Liver (tissue), 8 donors: ENCODE measurements at regions not wholly inside any gene's neighbourhood (a gene's known extent, or its start where the extent isn't known, plus 50 kb on each side); places are given as distances from the start of the nearest gene placed in this dataset.

Experiments used
- DNase-seq: peaks from one replicate; pipeline ENCODE4 v3.0.0-alpha.2; 2017; ENCODE audit warnings: low spot score
- H3K27ac ChIP-seq, 2 donors: one replicate each; pipeline ENCODE4 v1.7.0; 2013; ENCODE audit warnings: inconsistent platforms in 2 of 2, low read length in 2 of 2, control low read depth in 1 of 2, low read depth in 1 of 2, mild to moderate bottlenecking in 1 of 2
- H3K27me3 ChIP-seq, 4 donors: one replicate each; pipeline versions ENCODE4 v1.6.1 to v1.7.0; 2013; ENCODE audit warnings: low read length in 3 of 4, inconsistent platforms in 1 of 4, mild to moderate bottlenecking in 1 of 4, moderate library complexity in 1 of 4; ENCODE audit not compliant: control insufficient read depth in 4 of 4, insufficient read depth in 4 of 4
- H3K36me3 ChIP-seq, 4 donors: one replicate each; pipeline versions ENCODE4 v1.6.1 to v1.7.0; 2013; ENCODE audit warnings: low read length in 3 of 4, mild to moderate bottlenecking in 3 of 4, low read depth in 1 of 4, moderate library complexity in 1 of 4; ENCODE audit not compliant: control insufficient read depth in 4 of 4, insufficient read depth in 3 of 4
- H3K4me1 ChIP-seq, 4 donors: one replicate each; pipeline versions ENCODE4 v1.6.1 to v1.7.0; 2013; ENCODE audit warnings: low read length in 3 of 4, mild to moderate bottlenecking in 3 of 4, moderate library complexity in 1 of 4; ENCODE audit not compliant: control insufficient read depth in 4 of 4, insufficient read depth in 4 of 4
- H3K4me3 ChIP-seq, 3 donors: one replicate each; pipeline versions ENCODE4 v1.6.1 to v1.7.0; 2013; ENCODE audit warnings: low read length in 3 of 3, control low read depth in 1 of 3, low read depth in 1 of 3, mild to moderate bottlenecking in 1 of 3
- H3K9ac ChIP-seq, 2 donors: one replicate each; pipeline ENCODE4 v1.7.0; 2013; ENCODE audit warnings: low read length in 2 of 2, mild to moderate bottlenecking in 2 of 2, moderate library complexity in 2 of 2, control low read depth in 1 of 2, low read depth in 1 of 2
- H3K9me3 ChIP-seq, 4 donors: one replicate each; pipeline versions ENCODE4 v1.6.1 to v1.7.0; 2013; ENCODE audit warnings: low read length in 3 of 4; ENCODE audit not compliant: control insufficient read depth in 4 of 4
- ATF3 ChIP-seq: IDR thresholded peaks from 2 replicates; pipeline ENCODE4 v1.6.1; 2016; ENCODE audit warnings: antibody characterized with exemption
- CTCF ChIP-seq: fragments of 150-350 bp; IDR thresholded peaks from 2 replicates; pipeline ENCODE4 v1.5.1; 2017; ENCODE audit warnings: improper control_type of control experiment, low read depth, low read length; ENCODE audit not compliant: missing input control
- EGR1 ChIP-seq, 2 donors: IDR thresholded peaks; 2 replicates each; pipeline ENCODE4 v1.6.1; 2016 to 2018; ENCODE audit warnings: antibody characterized with exemption in 2 of 2, low read depth in 2 of 2
- FOXA1 ChIP-seq: IDR thresholded peaks from 2 replicates; pipeline ENCODE4 v1.6.1; 2016; ENCODE audit warnings: antibody characterized with exemption
- FOXA2 ChIP-seq: IDR thresholded peaks from 2 replicates; pipeline ENCODE4 v1.6.1; 2016; ENCODE audit warnings: antibody characterized with exemption
- GABPA ChIP-seq, 2 donors: IDR thresholded peaks in 1 of 2; conservative IDR thresholded peaks in 1 of 2; 2 replicates each; pipeline ENCODE4 v1.6.1; 2016; ENCODE audit warnings: antibody characterized with exemption in 2 of 2, mild to moderate bottlenecking in 1 of 2, moderate library complexity in 1 of 2
- HNF4A ChIP-seq, 2 donors: conservative IDR thresholded peaks; 2 replicates each; pipeline ENCODE4 v1.6.1; 2016; ENCODE audit warnings: antibody characterized with exemption in 2 of 2, mild to moderate bottlenecking in 2 of 2
- HNF4G ChIP-seq: IDR thresholded peaks from 2 replicates; pipeline ENCODE4 v1.6.1; 2016; ENCODE audit warnings: antibody characterized with exemption
- JUND ChIP-seq, 2 donors: IDR thresholded peaks; 2 replicates each; pipeline ENCODE4 v1.6.1; 2016; ENCODE audit warnings: antibody characterized with exemption in 2 of 2
- MAX ChIP-seq: IDR thresholded peaks from 2 replicates; pipeline ENCODE4 v1.6.1; 2016; ENCODE audit warnings: antibody characterized with exemption
- NR2F2 ChIP-seq: IDR thresholded peaks from 2 replicates; pipeline ENCODE4 v1.6.1; 2016; ENCODE audit warnings: antibody characterized with exemption
- RAD21 ChIP-seq, 2 donors: IDR thresholded peaks; 2 replicates each; pipeline ENCODE4 v1.6.1; 2016; ENCODE audit warnings: antibody characterized with exemption in 2 of 2, mild to moderate bottlenecking in 2 of 2
- RXRA ChIP-seq, 2 donors: IDR thresholded peaks; 2 replicates each; pipeline ENCODE4 v1.6.1; 2017 to 2018; ENCODE audit warnings: antibody characterized with exemption in 2 of 2, mild to moderate bottlenecking in 1 of 2
- SP1 ChIP-seq: IDR thresholded peaks from 2 replicates; pipeline ENCODE4 v1.6.1; 2018; ENCODE audit warnings: antibody characterized with exemption, mild to moderate bottlenecking
- TAF1 ChIP-seq: conservative IDR thresholded peaks from 2 replicates; pipeline ENCODE4 v1.6.1; 2016; ENCODE audit warnings: antibody characterized with exemption, mild to moderate bottlenecking
- YY1 ChIP-seq: IDR thresholded peaks from 2 replicates; pipeline ENCODE4 v1.6.1; 2016; ENCODE audit warnings: antibody characterized with exemption, mild to moderate bottlenecking
- ZBTB33 ChIP-seq: IDR thresholded peaks from 2 replicates; pipeline ENCODE4 v1.6.1; 2016; ENCODE audit warnings: antibody characterized with exemption
- WGBS: extraction: QIAGEN DNeasy Blood & Tissue Kit; methylation state at CpG from one replicate; pipeline ENCODE4 v1.1.7; 2013; 5-methylcytosine and 5-hydroxymethylcytosine counted together
- TF ChIP-seq, protein P1 (sequence below): IDR thresholded peaks from 2 replicates; pipeline ENCODE4 v1.6.1; 2016; ENCODE audit warnings: antibody characterized with exemption, mild to moderate bottlenecking
- donor health status: healthy.
- donor health status: healthy.
- donor health status: healthy.
- donor health status: healthy.
- donor health status: healthy.

GRCh38 chr12:24360057-24360456, 410.6 kb upstream of the SOX5 start:
- Histone ChIP-seq H3K4me3 (no peak overlapping the region), H3K27me3 (no peaks in the 10 kb centered on the region), H3K9ac (no peak overlapping the region), H3K36me3 (no peaks in the 10 kb centered on the region), H3K9me3 (no peaks in the 10 kb centered on the region), H3K27ac (no peak overlapping the region), H3K4me1 (peaks cover 0 to 24% (median 4%) of the 10 kb centered on the region in 4 donors)
- TF ChIP-seq CTCF (peak; percentile 17), GABPA (IDR thresholded peaks at IDR 0.05 in 1 of 2, conservative IDR thresholded peaks at IDR 0.05 in 1 of 2) (no peak), FOXA2 (no peak), YY1 (no peak), SP1 (no peak), RXRA (IDR thresholded peaks at IDR 0.05) (no peak), RAD21 (IDR thresholded peaks at IDR 0.05) (peak; percentile 60 to 65), NR2F2 (no peak)
- 70% methylated on average over 1 of the region's 1 CpG for WGBS
- no peak for DNase-seq

DNA sequence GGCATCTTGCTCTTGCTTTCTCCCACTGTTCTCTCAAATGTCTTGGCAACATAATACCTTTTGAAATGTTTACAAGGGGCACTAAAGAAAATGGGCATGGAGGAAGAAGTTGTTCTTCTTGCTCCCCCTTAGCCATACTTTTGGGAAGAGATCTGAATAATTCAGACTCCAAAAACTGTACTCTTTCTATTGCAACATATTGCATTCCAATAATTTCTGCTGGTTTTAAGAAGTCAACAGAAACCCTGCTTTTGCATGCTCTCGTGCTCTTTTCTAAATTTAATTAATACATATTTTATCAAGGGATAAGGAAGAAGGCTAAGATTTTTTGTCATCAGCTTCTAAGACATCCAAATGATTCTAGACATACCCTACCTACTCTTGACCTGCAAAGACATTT, 409.9 kb upstream of the SOX5 start:
- WGBS, result 79% methylated on average over 1 of the region's 1 CpG
- no peaks in the 10 kb centered on the region for H3K9me3 ChIP-seq
- no peak overlapping the region for H3K4me3 ChIP-seq
- no peak overlapping the region for H3K27ac ChIP-seq
- H3K9ac ChIP-seq, result no peak overlapping the region
- no peak for TF ChIP-seq HNF4A (conservative IDR thresholded peaks at IDR 0.05)
- TF ChIP-seq FOXA2, result no peak
- no peaks in the 10 kb centered on the region for H3K27me3 ChIP-seq
- H3K36me3 ChIP-seq, result no peaks in the 10 kb centered on the region
- peaks cover 0 to 19% (median 2%) of the 10 kb centered on the region in 4 donors for H3K4me1 ChIP-seq
- no peak for DNase-seq

GRCh38 chr12:24356240-24356804, 406.9 kb upstream of the SOX5 start:
- Histone ChIP-seq H3K36me3 (no peaks in the 10 kb centered on the region), H3K27me3 (no peaks in the 10 kb centered on the region), H3K27ac (no peak overlapping the region), H3K9me3 (no peaks in the 10 kb centered on the region), H3K4me1 (peaks cover 0 to 8% (median 2%) of the 10 kb centered on the region in 4 donors), H3K4me3 (no peak overlapping the region), H3K9ac (no peak overlapping the region)
- WGBS, result 88% methylated on average over 3 of the region's 3 CpGs
- no peak for DNase-seq
- TF ChIP-seq SP1, result no peak
- no peak for TF ChIP-seq FOXA2
- no peak for TF ChIP-seq HNF4G
- TF ChIP-seq MAX, result no peak
- no peak for TF ChIP-seq GABPA (IDR thresholded peaks at IDR 0.05 in 1 of 2, conservative IDR thresholded peaks at IDR 0.05 in 1 of 2)
- TF ChIP-seq TAF1, result no peak
- TF ChIP-seq EGR1 (IDR thresholded peaks at IDR 0.05; ENCODE audit: low read depth in 2 of 2), result no peak
- TF ChIP-seq CTCF, result no peak
- no peak for TF ChIP-seq JUND (IDR thresholded peaks at IDR 0.05)
- TF ChIP-seq NR2F2, result no peak
- TF ChIP-seq FOXA1, result no peak
- no peak for TF ChIP-seq RXRA (IDR thresholded peaks at IDR 0.05)
- TF ChIP-seq ZBTB33, result no peak
- TF ChIP-seq ATF3, result no peak
- no peak for TF ChIP-seq YY1
- TF ChIP-seq, protein P1, sequence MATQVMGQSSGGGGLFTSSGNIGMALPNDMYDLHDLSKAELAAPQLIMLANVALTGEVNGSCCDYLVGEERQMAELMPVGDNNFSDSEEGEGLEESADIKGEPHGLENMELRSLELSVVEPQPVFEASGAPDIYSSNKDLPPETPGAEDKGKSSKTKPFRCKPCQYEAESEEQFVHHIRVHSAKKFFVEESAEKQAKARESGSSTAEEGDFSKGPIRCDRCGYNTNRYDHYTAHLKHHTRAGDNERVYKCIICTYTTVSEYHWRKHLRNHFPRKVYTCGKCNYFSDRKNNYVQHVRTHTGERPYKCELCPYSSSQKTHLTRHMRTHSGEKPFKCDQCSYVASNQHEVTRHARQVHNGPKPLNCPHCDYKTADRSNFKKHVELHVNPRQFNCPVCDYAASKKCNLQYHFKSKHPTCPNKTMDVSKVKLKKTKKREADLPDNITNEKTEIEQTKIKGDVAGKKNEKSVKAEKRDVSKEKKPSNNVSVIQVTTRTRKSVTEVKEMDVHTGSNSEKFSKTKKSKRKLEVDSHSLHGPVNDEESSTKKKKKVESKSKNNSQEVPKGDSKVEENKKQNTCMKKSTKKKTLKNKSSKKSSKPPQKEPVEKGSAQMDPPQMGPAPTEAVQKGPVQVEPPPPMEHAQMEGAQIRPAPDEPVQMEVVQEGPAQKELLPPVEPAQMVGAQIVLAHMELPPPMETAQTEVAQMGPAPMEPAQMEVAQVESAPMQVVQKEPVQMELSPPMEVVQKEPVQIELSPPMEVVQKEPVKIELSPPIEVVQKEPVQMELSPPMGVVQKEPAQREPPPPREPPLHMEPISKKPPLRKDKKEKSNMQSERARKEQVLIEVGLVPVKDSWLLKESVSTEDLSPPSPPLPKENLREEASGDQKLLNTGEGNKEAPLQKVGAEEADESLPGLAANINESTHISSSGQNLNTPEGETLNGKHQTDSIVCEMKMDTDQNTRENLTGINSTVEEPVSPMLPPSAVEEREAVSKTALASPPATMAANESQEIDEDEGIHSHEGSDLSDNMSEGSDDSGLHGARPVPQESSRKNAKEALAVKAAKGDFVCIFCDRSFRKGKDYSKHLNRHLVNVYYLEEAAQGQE, result no peak
